ENCODE measurements at regions not wholly inside any gene's neighbourhood (a gene's known extent, or its start where the extent isn't known, plus 50 kb on each side); places are given as distances from the start of the nearest gene placed in this dataset.

GRCh38 chr7:126040114-126041045, 1110.8 kb upstream of the POT1 start:
- no peak for FAIRE-seq
- TF ChIP-seq EZH2 (IDR thresholded peaks at IDR 0.05; ENCODE audit: low read length) = no peak
- TF ChIP-seq, protein P1, sequence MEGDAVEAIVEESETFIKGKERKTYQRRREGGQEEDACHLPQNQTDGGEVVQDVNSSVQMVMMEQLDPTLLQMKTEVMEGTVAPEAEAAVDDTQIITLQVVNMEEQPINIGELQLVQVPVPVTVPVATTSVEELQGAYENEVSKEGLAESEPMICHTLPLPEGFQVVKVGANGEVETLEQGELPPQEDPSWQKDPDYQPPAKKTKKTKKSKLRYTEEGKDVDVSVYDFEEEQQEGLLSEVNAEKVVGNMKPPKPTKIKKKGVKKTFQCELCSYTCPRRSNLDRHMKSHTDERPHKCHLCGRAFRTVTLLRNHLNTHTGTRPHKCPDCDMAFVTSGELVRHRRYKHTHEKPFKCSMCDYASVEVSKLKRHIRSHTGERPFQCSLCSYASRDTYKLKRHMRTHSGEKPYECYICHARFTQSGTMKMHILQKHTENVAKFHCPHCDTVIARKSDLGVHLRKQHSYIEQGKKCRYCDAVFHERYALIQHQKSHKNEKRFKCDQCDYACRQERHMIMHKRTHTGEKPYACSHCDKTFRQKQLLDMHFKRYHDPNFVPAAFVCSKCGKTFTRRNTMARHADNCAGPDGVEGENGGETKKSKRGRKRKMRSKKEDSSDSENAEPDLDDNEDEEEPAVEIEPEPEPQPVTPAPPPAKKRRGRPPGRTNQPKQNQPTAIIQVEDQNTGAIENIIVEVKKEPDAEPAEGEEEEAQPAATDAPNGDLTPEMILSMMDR (optimal IDR thresholded peaks at IDR 0.05 in 1 of 3, IDR thresholded peaks at IDR 0.05 in 1 of 3, conservative IDR thresholded peaks at IDR 0.05 in 1 of 3; ENCODE audit: extremely low read depth in 1 of 3, insufficient read depth in 2 of 3, low read length in 3 of 3) = no peak
- H3K9me3 ChIP-seq (ENCODE audit: control insufficient read depth, low read depth, low read length) = peaks cover 2% of the 10 kb centered on the region
- H3K4me1 ChIP-seq (ENCODE audit: control insufficient read depth, extremely low read depth, insufficient read depth, low read length) = no peaks in the 10 kb centered on the region
- no peak overlapping the region for H2AFZ ChIP-seq (ENCODE audit: control insufficient read depth, low read length)
- H3K4me2 ChIP-seq (ENCODE audit: control insufficient read depth, extremely low read depth, insufficient read depth, low read depth, low read length) = no peak overlapping the region
- H3K9ac ChIP-seq (ENCODE audit: control insufficient read depth, extremely low read depth, insufficient read depth, low read length) = no peak overlapping the region
- no peaks in the 10 kb centered on the region for H3K36me3 ChIP-seq (ENCODE audit: control insufficient read depth in 2 of 2, extremely low read depth in 1 of 2, insufficient read depth in 2 of 2, low read length in 2 of 2)
- H3K27me3 ChIP-seq (ENCODE audit: control insufficient read depth, extremely low read depth, insufficient read depth, low read length) = no peaks in the 10 kb centered on the region
- H3K79me2 ChIP-seq (ENCODE audit: control insufficient read depth, insufficient read depth, low read length) = no peaks in the 10 kb centered on the region
- no peak overlapping the region for H3K4me3 ChIP-seq (ENCODE audit: control insufficient read depth in 2 of 3, extremely low read depth in 1 of 3, insufficient read depth in 2 of 3, low read depth in 1 of 3, low read length in 3 of 3)
- dilution Hi-C loops (cut with MboI; ENCODE audit: extremely low pct_ligation_motif_present, low sequenced_read_pairs) = no loop called here
- no peak overlapping the region for H3K27ac ChIP-seq (ENCODE audit: control insufficient read depth, insufficient read depth, low read length)
- no peaks in the 10 kb centered on the region for H4K20me1 ChIP-seq (ENCODE audit: control insufficient read depth, extremely low read depth, insufficient read depth, low read length)
- DNase-seq (ENCODE audit: low read depth, low spot score) = no peak
- H3K9me1 ChIP-seq (ENCODE audit: control insufficient read depth, extremely low read depth, insufficient read depth, low read length) = no peaks in the 10 kb centered on the region

GRCh38 chr7:126026421-126027088, 1096.9 kb upstream of the POT1 start:
- H3K4me2 ChIP-seq (ENCODE audit: control insufficient read depth, extremely low read depth, insufficient read depth, low read depth, low read length) = no peak overlapping the region
- no peak overlapping the region for H3K4me3 ChIP-seq (ENCODE audit: control insufficient read depth in 2 of 3, extremely low read depth in 1 of 3, insufficient read depth in 2 of 3, low read depth in 1 of 3, low read length in 3 of 3)
- DNase-seq (ENCODE audit: low read depth, low spot score) = no peak

More at GRCh38 chr7:126026421-126027088, 1096.9 kb upstream of the POT1 start:
- no peak for FAIRE-seq
- H3K4me1 ChIP-seq (ENCODE audit: control insufficient read depth, extremely low read depth, insufficient read depth, low read length) = no peaks in the 10 kb centered on the region
- H3K36me3 ChIP-seq (ENCODE audit: control insufficient read depth in 2 of 2, extremely low read depth in 1 of 2, insufficient read depth in 2 of 2, low read length in 2 of 2) = no peaks in the 10 kb centered on the region
- H3K9me3 ChIP-seq (ENCODE audit: control insufficient read depth, low read depth, low read length) = no peaks in the 10 kb centered on the region
- H3K79me2 ChIP-seq (ENCODE audit: control insufficient read depth, insufficient read depth, low read length) = no peaks in the 10 kb centered on the region
- dilution Hi-C loops (cut with MboI; ENCODE audit: extremely low pct_ligation_motif_present, low sequenced_read_pairs) = no loop called here
- H2AFZ ChIP-seq (ENCODE audit: control insufficient read depth, low read length) = no peak overlapping the region
- TF ChIP-seq, protein P1 (optimal IDR thresholded peaks at IDR 0.05 in 1 of 3, IDR thresholded peaks at IDR 0.05 in 1 of 3, conservative IDR thresholded peaks at IDR 0.05 in 1 of 3; ENCODE audit: extremely low read depth in 1 of 3, insufficient read depth in 2 of 3, low read length in 3 of 3) = no peak
- no peak for TF ChIP-seq EZH2 (IDR thresholded peaks at IDR 0.05; ENCODE audit: low read length)
- no peak overlapping the region for H3K9ac ChIP-seq (ENCODE audit: control insufficient read depth, extremely low read depth, insufficient read depth, low read length)
- H3K9me1 ChIP-seq (ENCODE audit: control insufficient read depth, extremely low read depth, insufficient read depth, low read length) = no peaks in the 10 kb centered on the region
- H4K20me1 ChIP-seq (ENCODE audit: control insufficient read depth, extremely low read depth, insufficient read depth, low read length) = no peaks in the 10 kb centered on the region
- no peak overlapping the region for H3K27ac ChIP-seq (ENCODE audit: control insufficient read depth, insufficient read depth, low read length)
- no peaks in the 10 kb centered on the region for H3K27me3 ChIP-seq (ENCODE audit: control insufficient read depth, extremely low read depth, insufficient read depth, low read length)

All from keratinocyte (primary cell).